IMR-90 (cell line): ENCODE measurements at regions not wholly inside any gene's neighbourhood (a gene's known extent, or its start where the extent isn't known, plus 50 kb on each side); places are given as distances from the start of the nearest gene placed in this dataset.

Experiments used
- ATAC-seq: fragments of 200-7000 bp; cut with Tn5 transposase; 2 replicates; pipeline ENCODE4 v1.9.1; 2020; ENCODE audit warnings: low read depth, mild to moderate bottlenecking, moderate library complexity
- BruUV-seq: library from RNA; stranded (reverse); fragments of 400-500 nt; replicated peaks from 2 replicates; lab custom pipeline; 2021; lab: Mats Ljungman, UMichigan
- CTCF ChIA-PET: fragments of 300-600 bp; formaldehyde crosslinking; extraction: SDS; loops from one replicate; lab custom pipeline; 2021; ENCODE audit warnings: antibody characterized with exemption; lab: Yijun Ruan, JAX
- POLR2A ChIA-PET: fragments of 300-600 bp; sonication (Branson Sonifier 250); formaldehyde crosslinking; loops from one replicate; lab custom pipeline; 2022; ENCODE audit warnings: antibody characterized with exemption; ENCODE audit not compliant: unreplicated experiment; lab: Charles Lee
- DNase-seq: peaks from one replicate; pipeline ENCODE4 v3.0.0; 2013
- H2AFZ ChIP-seq: replicated peaks from 2 replicates; pipeline ENCODE3; 2013; ENCODE audit warnings: low read length, mild to moderate bottlenecking; ENCODE audit not compliant: poor library complexity
- H2AK5ac ChIP-seq: 2 replicates; pipeline ENCODE4 v1.6.1; 2013; ENCODE audit warnings: low read depth, low read length, inconsistent platforms
- H2AK9ac ChIP-seq: replicated peaks from 2 replicates; pipeline ENCODE3; 2013; ENCODE audit warnings: mild to moderate bottlenecking, low read depth, low read length, moderate library complexity; ENCODE audit not compliant: poor library complexity
- H2BK120ac ChIP-seq: 2 replicates; pipeline ENCODE4 v1.6.1; 2013; ENCODE audit warnings: low read depth, low read length, inconsistent platforms
- H2BK15ac ChIP-seq: 3 replicates; pipeline ENCODE4 v1.6.1; 2013; ENCODE audit warnings: low read depth, low read length, inconsistent platforms
- H2BK20ac ChIP-seq: 2 replicates; pipeline ENCODE4 v1.6.1; 2013; ENCODE audit warnings: low read depth, mild to moderate bottlenecking, inconsistent platforms, low read length, moderate library complexity
- H2BK5ac ChIP-seq: 2 replicates; pipeline ENCODE4 v1.6.1; 2013; ENCODE audit warnings: mild to moderate bottlenecking, low read depth, low read length, inconsistent platforms; ENCODE audit not compliant: poor library complexity, severe bottlenecking
- H3K14ac ChIP-seq: replicated peaks from 2 replicates; pipeline ENCODE4 v1.6.1; 2013; ENCODE audit warnings: low read depth, low read length, inconsistent platforms
- H3K18ac ChIP-seq: 2 replicates; pipeline ENCODE4 v1.6.1; 2013; ENCODE audit warnings: low read depth, low read length, control low read depth
- H3K23ac ChIP-seq: 2 replicates; pipeline ENCODE4 v1.6.1; 2013; ENCODE audit warnings: low read depth, low read length, inconsistent platforms
- H3K27ac ChIP-seq: 2 replicates; pipeline ENCODE4 v1.5.1; 2013; ENCODE audit warnings: mild to moderate bottlenecking, control low read depth, low read length; ENCODE audit not compliant: insufficient read depth
- H3K27me3 ChIP-seq: 2 replicates; pipeline ENCODE4 v1.6.1; 2013; ENCODE audit warnings: low read length; ENCODE audit not compliant: control insufficient read depth, insufficient read depth
- H3K36me3 ChIP-seq: 2 replicates; pipeline ENCODE4 v1.6.1; 2013; ENCODE audit warnings: low read length, mixed read lengths; ENCODE audit not compliant: control insufficient read depth, insufficient read depth
- H3K4ac ChIP-seq: 2 replicates; pipeline ENCODE4 v1.6.1; 2013; ENCODE audit warnings: low read depth, low read length, inconsistent platforms
- H3K4me1 ChIP-seq: 2 replicates; pipeline ENCODE4 v1.6.1; 2013; ENCODE audit warnings: low read length, mixed read lengths; ENCODE audit not compliant: control insufficient read depth, insufficient read depth
- H3K4me2 ChIP-seq: 2 replicates; pipeline ENCODE4 v1.6.1; 2013; ENCODE audit warnings: low read depth, mild to moderate bottlenecking, control low read depth, low read length, moderate library complexity
- H3K4me3 ChIP-seq: 2 replicates; pipeline ENCODE4 v1.5.1; 2013; ENCODE audit warnings: low read depth, mild to moderate bottlenecking, control low read depth, low read length, moderate library complexity; ENCODE audit not compliant: insufficient read depth
- H3K56ac ChIP-seq: 2 replicates; pipeline ENCODE4 v1.6.1; 2013; ENCODE audit warnings: low read length, inconsistent platforms; ENCODE audit not compliant: insufficient read depth; ENCODE audit errors: extremely low read depth
- H3K79me1 ChIP-seq, 2 experiments: 2 replicates each; pipeline ENCODE4 v1.6.1; 2013; ENCODE audit warnings: low read length in 2 of 2, inconsistent platforms in 1 of 2, low read depth in 1 of 2
- H3K9ac ChIP-seq: 2 replicates; pipeline ENCODE4 v1.6.1; 2013; ENCODE audit warnings: low read depth, low read length, control low read depth
- H3K9me1 ChIP-seq: 2 replicates; pipeline ENCODE4 v1.6.1; 2013; ENCODE audit warnings: low read length, inconsistent platforms; ENCODE audit not compliant: insufficient read depth
- H3K9me3 ChIP-seq: 2 replicates; pipeline ENCODE4 v1.6.1; 2013; ENCODE audit warnings: low read length; ENCODE audit not compliant: control insufficient read depth, insufficient read depth
- H4K20me1 ChIP-seq: 2 replicates; pipeline ENCODE4 v1.6.1; 2013; ENCODE audit warnings: low read length, inconsistent platforms; ENCODE audit not compliant: insufficient read depth
- H4K5ac ChIP-seq: 2 replicates; pipeline ENCODE4 v1.6.1; 2013; ENCODE audit warnings: mild to moderate bottlenecking, low read depth, low read length, control low read depth
- H4K8ac ChIP-seq, 2 experiments: 2 replicates each; pipeline ENCODE4 v1.6.1; 2013; ENCODE audit warnings: low read depth in 2 of 2, low read length in 2 of 2, control low read depth in 1 of 2, inconsistent platforms in 1 of 2
- H4K91ac ChIP-seq: 2 replicates; pipeline ENCODE4 v1.6.1; 2013; ENCODE audit warnings: low read depth, low read length, inconsistent platforms; ENCODE audit not compliant: insufficient read depth
- CEBPB ChIP-seq: IDR thresholded peaks from 2 replicates; pipeline ENCODE4 v1.6.1; 2012; ENCODE audit warnings: low read depth, low read length, improper control_type of control experiment
- CHD1 ChIP-seq: IDR thresholded peaks from 2 replicates; pipeline ENCODE4 v1.6.1; 2012; ENCODE audit warnings: low read depth, low read length, improper control_type of control experiment
- FOS ChIP-seq: fragments of 150-350 bp; IDR thresholded peaks from 2 replicates; pipeline ENCODE4 v1.6.1; 2016; ENCODE audit warnings: low read depth, low read length
- MAFK ChIP-seq: IDR thresholded peaks from 2 replicates; pipeline ENCODE4 v1.6.1; 2012; ENCODE audit warnings: low read depth, low read length, improper control_type of control experiment
- MAZ ChIP-seq: IDR thresholded peaks from 2 replicates; pipeline ENCODE4 v1.6.1; 2012; ENCODE audit warnings: low read depth, mild to moderate bottlenecking, low read length, improper control_type of control experiment, moderate library complexity, borderline replicate concordance
- POLR2A ChIP-seq: IDR thresholded peaks from 2 replicates; pipeline ENCODE4 v1.6.1; 2012; ENCODE audit warnings: mild to moderate bottlenecking, low read depth, low read length
- RCOR1 ChIP-seq: IDR thresholded peaks from 2 replicates; pipeline ENCODE4 v1.6.1; 2012; ENCODE audit warnings: mild to moderate bottlenecking, low read length, improper control_type of control experiment; ENCODE audit not compliant: insufficient replicate concordance
- SMC3 ChIP-seq: fragments of 150-350 bp; IDR thresholded peaks from 2 replicates; pipeline ENCODE4 v1.6.1; 2016; ENCODE audit warnings: low read depth, mild to moderate bottlenecking, antibody characterized with exemption, low read length, moderate library complexity
- USF2 ChIP-seq: fragments of 150-350 bp; IDR thresholded peaks from 2 replicates; pipeline ENCODE4 v1.6.1; 2017; ENCODE audit warnings: mild to moderate bottlenecking, antibody characterized with exemption, low read length, low read depth
- WGBS, 2 experiments: methylation state at CpG; one replicate each; pipeline versions ENCODE4 v1.1.5 to v1.1.7; 2013; ENCODE audit warnings: missing lambda C conversion rate in 2 of 2; ENCODE audit not compliant: insufficient read length in 1 of 2; ENCODE audit errors: extremely low coverage in 2 of 2; 5-methylcytosine and 5-hydroxymethylcytosine counted together
- dilution Hi-C: fragments of 300-500 bp; cut with HindIII; formaldehyde crosslinking; loops from one replicate; pipeline ENCODE4 v1.14.3; 2018; ENCODE audit warnings: low sequenced_read_pairs; ENCODE audit not compliant: unreplicated experiment
- in situ Hi-C: fragments of 300-500 bp; cut with MboI; formaldehyde crosslinking; loops from 3 replicates; pipeline ENCODE4 v1.14.3; 2019; ENCODE audit warnings: low sequenced_read_pairs, inconsistent platforms, mixed read lengths
- intact Hi-C: fragments of 100-400 bp; cut with micrococcal nuclease; formaldehyde crosslinking; loops from 2 replicates; pipeline ENCODE4 v1.10.0; 2022
- TF ChIP-seq, protein P1 (sequence below): fragments of 150-350 bp; IDR thresholded peaks from 2 replicates; pipeline ENCODE4 v1.6.1; 2016; ENCODE audit warnings: low read depth, mild to moderate bottlenecking, low read length, moderate library complexity, borderline replicate concordance

DNA sequence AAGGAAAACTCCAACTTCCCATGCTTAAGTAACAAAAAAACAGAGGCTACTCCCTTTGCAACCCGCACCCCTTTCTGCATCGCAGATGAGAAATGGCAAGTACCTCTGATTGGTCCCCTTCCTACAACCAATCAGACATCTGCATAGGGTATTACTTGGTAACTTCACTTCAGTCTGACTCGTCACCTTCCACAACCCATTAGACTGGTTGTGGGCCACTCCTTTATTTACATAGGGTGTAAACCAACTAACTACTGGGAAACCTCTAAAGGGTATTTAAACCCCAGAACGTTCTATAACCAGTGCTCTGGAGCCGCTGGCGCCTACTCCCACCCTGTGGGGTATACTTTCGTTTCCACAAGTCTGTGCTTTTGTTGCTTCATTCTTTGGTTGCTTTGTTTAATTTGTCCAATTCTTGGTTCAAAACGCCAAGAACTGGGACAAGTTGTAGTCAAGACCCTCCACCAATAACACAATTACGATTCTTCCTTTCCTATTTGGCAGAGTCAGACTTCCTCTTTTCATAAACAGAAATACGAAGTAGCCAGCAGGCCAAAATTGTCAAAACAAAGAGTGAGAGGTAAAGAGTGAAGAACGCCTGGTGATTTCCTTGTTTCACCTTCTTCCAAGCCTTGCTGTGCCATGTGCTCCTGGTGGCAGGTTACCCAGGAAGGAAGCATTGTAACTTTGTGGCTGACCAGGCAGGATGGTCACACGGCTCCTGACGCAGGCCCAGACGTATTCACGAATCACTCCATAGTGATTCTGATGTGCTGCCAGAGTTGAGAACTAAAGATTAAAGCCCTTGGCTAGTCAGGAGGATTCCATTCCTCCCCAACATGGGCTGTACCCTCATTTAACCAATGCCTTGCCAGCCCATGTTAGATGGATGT is 477.4 kb downstream of the ARHGEF28 start (continued):
- no peak for TF ChIP-seq CEBPB

DNA sequence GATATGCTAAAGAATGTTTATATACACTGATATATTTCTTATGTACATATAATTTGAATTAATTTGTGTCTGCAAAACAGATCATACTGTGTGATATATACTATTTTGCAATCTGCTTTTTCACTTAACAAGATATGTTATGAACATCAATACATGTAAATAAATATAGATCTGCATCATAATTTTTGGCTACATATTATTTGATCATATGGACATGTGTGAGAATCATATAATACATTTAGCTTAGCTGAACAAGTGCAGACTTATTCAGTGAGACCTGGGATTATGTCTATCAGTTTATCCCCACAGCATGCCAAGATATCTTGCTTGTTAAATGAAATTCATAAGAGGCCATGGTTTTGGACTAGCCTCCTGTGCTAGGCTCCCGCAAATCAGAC is 474.3 kb downstream of the ARHGEF28 start:
- Histone ChIP-seq H4K8ac (no peak overlapping the region), H3K4ac (no peak overlapping the region), H3K36me3 (no peaks in the 10 kb centered on the region), H3K9ac (no peak overlapping the region), H3K9me1 (peaks cover 5% of the 10 kb centered on the region; the same call in 1 of the 2 replicates), H4K91ac (no peak overlapping the region), H2BK20ac (no peak overlapping the region), H3K4me3 (no peak overlapping the region), H4K5ac (no peak overlapping the region), H2BK120ac (no peak overlapping the region), H3K4me2 (no peak overlapping the region), H3K18ac (no peak overlapping the region), H2BK15ac (no peak overlapping the region), H3K23ac (no peak overlapping the region), H3K27me3 (no peaks in the 10 kb centered on the region), H2AK9ac (no peak overlapping the region), H3K27ac (no peak overlapping the region), H2BK5ac (no peak overlapping the region), H4K20me1 (no peaks in the 10 kb centered on the region), H3K56ac (no peak overlapping the region), H3K14ac (no peak overlapping the region), H2AK5ac (no peak overlapping the region), H2AFZ (no peak overlapping the region), H3K79me1 (no peaks in the 10 kb centered on the region), H3K9me3 (peaks cover 4% of the 10 kb centered on the region), H3K4me1 (no peaks in the 10 kb centered on the region)
- in situ Hi-C loops: no loop called here
- no peak for DNase-seq
- ATAC-seq: no peak
- CTCF ChIA-PET: no interaction called here
- POLR2A ChIA-PET: no interaction called here
- intact Hi-C loops: no loop called here
- no TSS peak for BruUV-seq
- dilution Hi-C loops: no loop called here
- WGBS, 2 experiments: 100% methylated on average over 1 of the region's 1 CpG; no CpG with 5 or more reads in 1 of the 2 experiments
- TF ChIP-seq CHD1 (no peak), SMC3 (no peak), POLR2A (no peak), RCOR1 (no peak), USF2 (no peak), FOS (no peak), MAZ (no peak), MAFK (no peak)
- TF ChIP-seq, protein P1, sequence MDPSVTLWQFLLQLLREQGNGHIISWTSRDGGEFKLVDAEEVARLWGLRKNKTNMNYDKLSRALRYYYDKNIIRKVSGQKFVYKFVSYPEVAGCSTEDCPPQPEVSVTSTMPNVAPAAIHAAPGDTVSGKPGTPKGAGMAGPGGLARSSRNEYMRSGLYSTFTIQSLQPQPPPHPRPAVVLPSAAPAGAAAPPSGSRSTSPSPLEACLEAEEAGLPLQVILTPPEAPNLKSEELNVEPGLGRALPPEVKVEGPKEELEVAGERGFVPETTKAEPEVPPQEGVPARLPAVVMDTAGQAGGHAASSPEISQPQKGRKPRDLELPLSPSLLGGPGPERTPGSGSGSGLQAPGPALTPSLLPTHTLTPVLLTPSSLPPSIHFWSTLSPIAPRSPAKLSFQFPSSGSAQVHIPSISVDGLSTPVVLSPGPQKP: no peak
